ENCODE measurements at regions not wholly inside any gene's neighbourhood (a gene's known extent, or its start where the extent isn't known, plus 50 kb on each side); places are given as distances from the start of the nearest gene placed in this dataset.

DNA sequence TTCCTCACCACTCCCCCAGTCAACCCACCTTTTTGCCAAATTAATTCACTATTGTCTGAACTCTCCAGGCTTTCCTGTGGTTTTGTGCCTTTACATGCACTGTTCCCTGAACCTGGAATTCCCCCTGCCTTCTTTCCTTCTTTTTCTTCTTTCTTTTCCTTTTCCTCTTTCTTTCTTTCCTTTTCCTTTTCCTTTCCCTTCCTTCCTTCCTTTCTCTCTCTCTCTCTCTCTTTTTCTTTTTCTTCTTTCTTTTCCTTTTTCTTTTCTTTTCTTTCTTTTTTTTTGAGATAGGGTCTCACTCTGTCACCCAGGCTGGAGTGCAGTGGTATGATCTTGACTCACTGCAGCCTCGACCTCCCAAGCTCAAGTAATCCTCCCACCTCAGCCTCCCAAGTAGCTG, 56.6 kb upstream of the CDC42BPA start:
- peaks cover 3% of the 10 kb centered on the region for H3K36me3 Mint-ChIP-seq (ENCODE audit: insufficient read depth)
- H3K4me1 Mint-ChIP-seq: no peaks in the 10 kb centered on the region
- ATAC-seq (replicated peaks; ENCODE audit: extremely low read depth, poor library complexity, severe bottlenecking) (no peak), DNase-seq (ENCODE audit: low spot score in 2 of 2) (no peak)
- H3K27me3 Mint-ChIP-seq: peaks cover 65% of the 10 kb centered on the region
- no peak overlapping the region for H3K4me3 Mint-ChIP-seq
- no peak overlapping the region for H3K27ac Mint-ChIP-seq (ENCODE audit: low read depth)
- H3K9me3 Mint-ChIP-seq: no peaks in the 10 kb centered on the region

DNA sequence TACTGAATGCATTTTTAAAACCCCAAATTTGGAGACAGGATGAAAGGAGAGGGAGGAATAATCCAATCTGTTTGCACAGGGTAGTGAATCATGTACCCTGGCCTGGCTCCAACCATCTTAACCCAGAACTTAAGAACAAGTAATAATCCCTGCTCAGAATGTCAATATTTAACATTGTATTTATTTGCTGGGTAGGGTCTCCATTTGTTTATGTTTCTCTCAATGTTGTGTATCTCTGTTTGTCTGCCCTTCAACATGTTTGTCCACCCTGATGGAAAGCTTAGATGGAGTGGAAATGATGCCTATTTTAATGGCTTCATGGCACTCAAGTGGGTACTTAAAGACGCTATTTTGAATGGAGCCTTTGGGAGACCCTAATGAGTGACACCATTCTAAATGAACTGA, 54.4 kb upstream of the CDC42BPA start:
- H3K4me1 Mint-ChIP-seq: no peaks in the 10 kb centered on the region
- H3K4me3 Mint-ChIP-seq: no peak overlapping the region
- H3K9me3 Mint-ChIP-seq: no peaks in the 10 kb centered on the region
- DNase-seq (ENCODE audit: low spot score in 2 of 2) (no peak), ATAC-seq (replicated peaks; ENCODE audit: extremely low read depth, poor library complexity, severe bottlenecking) (no peak)
- peaks cover 3% of the 10 kb centered on the region for H3K36me3 Mint-ChIP-seq (ENCODE audit: insufficient read depth)
- H3K27me3 Mint-ChIP-seq: peaks cover 44% of the 10 kb centered on the region
- no peak overlapping the region for H3K27ac Mint-ChIP-seq (ENCODE audit: low read depth)

- Mint-ChIP-seq H3K27me3 (peaks cover 26% of the 10 kb centered on the region), H3K4me3 (no peak overlapping the region), H3K27ac (ENCODE audit: low read depth) (no peak overlapping the region), H3K4me1 (no peaks in the 10 kb centered on the region), H3K36me3 (ENCODE audit: insufficient read depth) (no peaks in the 10 kb centered on the region), H3K9me3 (no peaks in the 10 kb centered on the region)
- ATAC-seq (replicated peaks; ENCODE audit: extremely low read depth, poor library complexity, severe bottlenecking): no peak
- DNase-seq (ENCODE audit: low spot score in 2 of 2): no peak
These were observed 52.4 kb upstream of the CDC42BPA start for GRCh38 chr1:227370533-227371254.

DNA sequence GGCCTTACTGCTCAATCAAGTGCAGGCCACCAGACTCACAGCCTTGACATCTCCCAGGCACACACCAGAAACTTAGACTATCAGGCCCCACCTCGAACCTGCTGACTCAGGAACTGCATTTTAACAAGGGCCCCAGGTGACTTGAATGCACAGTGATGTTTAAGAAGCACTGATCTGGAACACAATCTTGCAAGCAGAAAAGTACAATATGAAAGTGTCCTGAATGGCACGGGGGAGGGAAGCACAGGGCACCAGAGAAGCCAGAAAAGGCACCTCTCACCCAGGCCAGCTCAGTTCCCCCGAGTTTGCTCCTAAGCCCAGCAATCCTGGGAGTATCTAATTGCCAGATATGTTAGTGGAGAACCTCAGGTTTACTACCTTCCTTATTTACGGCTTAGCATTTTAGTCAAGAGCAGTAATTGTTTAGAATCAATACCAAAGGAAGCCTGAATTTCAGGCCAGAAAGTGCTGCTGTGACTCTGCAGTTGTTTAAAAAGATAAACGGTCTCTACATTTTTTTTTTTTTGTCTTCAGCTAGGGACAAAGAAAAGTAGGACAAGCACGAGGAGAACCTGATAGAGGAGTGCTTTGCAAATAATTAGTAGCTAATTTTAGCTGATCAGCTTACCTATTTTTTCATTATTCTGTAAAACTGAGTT, 50.9 kb upstream of the CDC42BPA start:
- H3K27me3 Mint-ChIP-seq: peaks cover 12% of the 10 kb centered on the region
- no peak overlapping the region for H3K27ac Mint-ChIP-seq (ENCODE audit: low read depth)
- no peaks in the 10 kb centered on the region for H3K4me1 Mint-ChIP-seq
- no peak overlapping the region for H3K4me3 Mint-ChIP-seq
- DNase-seq (ENCODE audit: low spot score in 2 of 2): no peak
- no peaks in the 10 kb centered on the region for H3K9me3 Mint-ChIP-seq
- no peak for ATAC-seq (replicated peaks; ENCODE audit: extremely low read depth, poor library complexity, severe bottlenecking)
- H3K36me3 Mint-ChIP-seq (ENCODE audit: insufficient read depth): no peaks in the 10 kb centered on the region

Measured in central memory CD8-positive, alpha-beta T cell (primary cell).